ENCODE measurements at regions not wholly inside any gene's neighbourhood (a gene's known extent, or its start where the extent isn't known, plus 50 kb on each side); places are given as distances from the start of the nearest gene placed in this dataset.
"Not testable (repeated sequence)": the region's sequence is repeated elsewhere in the genome, so short reads cannot be mapped to it uniquely, and the experiment has no call there.

DNA sequence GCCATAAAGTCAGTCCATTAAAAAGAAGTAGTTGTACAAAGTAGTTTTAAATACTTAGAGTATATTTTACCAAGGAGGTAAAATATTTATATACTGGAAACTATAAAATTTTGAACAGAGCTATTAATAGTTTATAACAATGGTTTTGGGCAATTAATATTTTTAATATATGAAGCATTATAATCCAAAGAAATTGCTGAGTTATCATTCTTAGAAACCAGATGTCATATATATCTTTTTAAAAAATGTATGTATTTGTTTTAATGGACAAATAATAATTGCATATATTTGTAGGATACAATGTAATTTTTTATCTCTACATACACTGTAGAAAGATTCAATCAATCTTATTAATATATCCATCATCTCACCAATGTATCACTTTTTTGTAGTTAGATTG lies 207.8 kb downstream of the CXXC4 start:
- no peak overlapping the region for H3K4me3 Mint-ChIP-seq
- ATAC-seq (no peak), DNase-seq (no peak)
- H3K9me3 Mint-ChIP-seq = peaks cover 2% of the 10 kb centered on the region
- no peak overlapping the region for H3K27ac Mint-ChIP-seq
- no peaks in the 10 kb centered on the region for H3K36me3 Mint-ChIP-seq (ENCODE audit: low read depth)
- POLR2A ChIA-PET = no interaction called here
- CTCF ChIA-PET = no interaction called here
- intact Hi-C loops (cut with micrococcal nuclease) = no loop called here
- H3K4me1 Mint-ChIP-seq (ENCODE audit: low read depth) = no peaks in the 10 kb centered on the region
- no peaks in the 10 kb centered on the region for H3K27me3 Mint-ChIP-seq
- no peak for TF ChIP-seq CTCF (IDR thresholded peaks at IDR 0.05)

DNA sequence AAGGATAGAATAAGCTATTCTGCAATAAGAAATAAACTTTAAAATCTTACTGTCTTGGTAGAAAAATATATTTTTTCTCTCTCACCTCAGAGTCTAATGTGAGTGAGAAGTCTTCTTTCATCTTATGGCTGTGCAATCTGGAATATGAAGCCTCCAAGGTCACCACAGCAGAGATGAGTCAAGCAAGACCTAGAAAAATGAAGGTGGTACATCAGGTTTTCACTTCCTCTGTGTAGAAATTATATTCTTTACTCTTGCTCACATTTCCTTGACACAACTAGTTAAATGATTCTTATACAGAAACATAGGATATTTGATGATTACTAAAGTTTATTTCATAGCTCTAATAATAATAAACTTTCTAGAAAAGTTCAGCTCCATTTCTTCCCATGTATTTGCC lies 211.4 kb downstream of the CXXC4 start:
- CTCF ChIA-PET = no interaction called here
- H3K27ac Mint-ChIP-seq = no peak overlapping the region
- H3K9me3 Mint-ChIP-seq = no peaks in the 10 kb centered on the region

GRCh38 chr4:104279744-104280143 lies 214.9 kb downstream of the CXXC4 start:
- no peak for DNase-seq
- no peak overlapping the region for H3K4me3 Mint-ChIP-seq
- no peak for ATAC-seq
- TF ChIP-seq CTCF (IDR thresholded peaks at IDR 0.05) = no peak
- no peaks in the 10 kb centered on the region for H3K36me3 Mint-ChIP-seq (ENCODE audit: low read depth)
- no peak overlapping the region for H3K27ac Mint-ChIP-seq
- intact Hi-C loops (cut with micrococcal nuclease) = no loop called here
- no peaks in the 10 kb centered on the region for H3K9me3 Mint-ChIP-seq
- ChIA-PET CTCF (no interaction called here), POLR2A (no interaction called here)
- H3K4me1 Mint-ChIP-seq (ENCODE audit: low read depth) = no peaks in the 10 kb centered on the region
- no peaks in the 10 kb centered on the region for H3K27me3 Mint-ChIP-seq

More for the DNA sequence above, 211.4 kb downstream of the CXXC4 start:
- intact Hi-C loops (cut with micrococcal nuclease) = no loop called here
- TF ChIP-seq CTCF (IDR thresholded peaks at IDR 0.05) = no peak
- ATAC-seq (no peak), DNase-seq (no peak)
- no peaks in the 10 kb centered on the region for H3K27me3 Mint-ChIP-seq
- H3K4me1 Mint-ChIP-seq (ENCODE audit: low read depth) = no peaks in the 10 kb centered on the region
- POLR2A ChIA-PET = no interaction called here
- H3K36me3 Mint-ChIP-seq (ENCODE audit: low read depth) = no peaks in the 10 kb centered on the region
- H3K4me3 Mint-ChIP-seq = no peak overlapping the region

- DNase-seq (no peak), ATAC-seq (no peak)
- TF ChIP-seq CTCF (IDR thresholded peaks at IDR 0.05) = no peak
- no peaks in the 10 kb centered on the region for H3K4me1 Mint-ChIP-seq (ENCODE audit: low read depth)
- intact Hi-C loops (cut with micrococcal nuclease) = no loop called here
- no peak overlapping the region for H3K27ac Mint-ChIP-seq
- no peaks in the 10 kb centered on the region for H3K27me3 Mint-ChIP-seq
- H3K9me3 Mint-ChIP-seq = no peaks in the 10 kb centered on the region
- H3K4me3 Mint-ChIP-seq = no peak overlapping the region
- POLR2A ChIA-PET = no interaction called here
- CTCF ChIA-PET = no interaction called here
- no peaks in the 10 kb centered on the region for H3K36me3 Mint-ChIP-seq (ENCODE audit: low read depth)
Measured at GRCh38 chr4:104272966-104273365, 221.7 kb downstream of the CXXC4 start.

DNA sequence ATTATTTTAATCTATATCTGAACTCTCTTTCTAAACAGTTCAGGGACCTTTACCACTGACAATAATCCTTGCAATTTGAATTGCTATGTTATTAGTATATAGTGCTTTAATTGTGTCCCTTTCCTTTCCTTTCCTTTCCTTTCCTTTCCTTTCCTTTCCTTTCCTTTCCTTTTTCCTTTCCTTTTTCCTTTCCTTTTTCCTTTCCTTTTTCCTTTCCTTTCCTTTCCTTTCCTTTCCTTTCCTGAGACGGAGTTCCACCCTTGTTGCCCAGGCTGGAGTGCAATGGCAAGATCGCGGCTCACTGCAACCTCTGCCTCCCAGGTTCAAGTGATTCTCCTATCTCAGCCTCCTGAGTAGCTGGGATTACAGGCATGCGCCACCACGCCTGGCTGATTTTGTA lies 225.1 kb downstream of the CXXC4 start:
- H3K27me3 Mint-ChIP-seq; POLR2A ChIA-PET; DNase-seq; H3K4me3 Mint-ChIP-seq; H3K36me3 Mint-ChIP-seq (ENCODE audit: low read depth); intact Hi-C loops (cut with micrococcal nuclease); H3K4me1 Mint-ChIP-seq (ENCODE audit: low read depth); ATAC-seq; H3K9me3 Mint-ChIP-seq; H3K27ac Mint-ChIP-seq: not testable (repeated sequence)
- CTCF ChIA-PET = interaction anchor here (0.7 kb wide), 1 partner anchor 55 kb away, joined by 3 read pairs; no protein-coding TSS in a partner anchor

- H3K27ac Mint-ChIP-seq = no peak overlapping the region
Measured at GRCh38 chr4:104263100-104263499, 231.6 kb downstream of the CXXC4 start.

More at GRCh38 chr4:104263100-104263499, 231.6 kb downstream of the CXXC4 start:
- no peak overlapping the region for H3K4me3 Mint-ChIP-seq
- intact Hi-C loops (cut with micrococcal nuclease) = no loop called here
- no peak for ATAC-seq
- POLR2A ChIA-PET = no interaction called here
- H3K9me3 Mint-ChIP-seq = peaks cover 6% of the 10 kb centered on the region
- no peaks in the 10 kb centered on the region for H3K4me1 Mint-ChIP-seq (ENCODE audit: low read depth)
- no peak for TF ChIP-seq CTCF (IDR thresholded peaks at IDR 0.05)
- CTCF ChIA-PET = no interaction called here
- H3K36me3 Mint-ChIP-seq (ENCODE audit: low read depth) = no peaks in the 10 kb centered on the region
- no peaks in the 10 kb centered on the region for H3K27me3 Mint-ChIP-seq
- DNase-seq = no peak

Data from activated CD8-positive, alpha-beta T cell treated with anti-CD3 and anti-CD28 coated beads for 36 hours (primary cell).